ENCODE measurements at regions not wholly inside any gene's neighbourhood (a gene's known extent, or its start where the extent isn't known, plus 50 kb on each side); places are given as distances from the start of the nearest gene placed in this dataset.

GRCh38 chr12:107369679-107370078, 276.3 kb upstream of the CRY1 start:
- Histone ChIP-seq H3K4me1 (no peaks in the 10 kb centered on the region), H3K9me3 (no peaks in the 10 kb centered on the region), H3K9ac (ENCODE audit: low read depth in 2 of 2, low read length in 2 of 2) (no peak overlapping the region), H3K36me3 (no peaks in the 10 kb centered on the region), H3K4me3 (no peak overlapping the region), H3K27ac (no peak overlapping the region), H3K27me3 (no peaks in the 10 kb centered on the region)
- intact Hi-C loops (cut with DNase I): no loop called here
- TF ChIP-seq CTCF (IDR thresholded peaks at IDR 0.05): no peak
- no peak for DNase-seq

GRCh38 chr12:107372229-107372658, 278.9 kb upstream of the CRY1 start:
- TF ChIP-seq CTCF (IDR thresholded peaks at IDR 0.05): no peak
- intact Hi-C loops (cut with DNase I): no loop called here
- H3K9ac ChIP-seq (ENCODE audit: low read depth in 2 of 2, low read length in 2 of 2): no peak overlapping the region
- no peaks in the 10 kb centered on the region for H3K27me3 ChIP-seq
- no peaks in the 10 kb centered on the region for H3K4me1 ChIP-seq
- no peak overlapping the region for H3K27ac ChIP-seq
- DNase-seq: no peak
- no peaks in the 10 kb centered on the region for H3K9me3 ChIP-seq
- no peaks in the 10 kb centered on the region for H3K36me3 ChIP-seq
- H3K4me3 ChIP-seq: no peak overlapping the region

GRCh38 chr12:107373238-107373809, 280.0 kb upstream of the CRY1 start:
- no peaks in the 10 kb centered on the region for H3K4me1 ChIP-seq
- TF ChIP-seq CTCF (IDR thresholded peaks at IDR 0.05): no peak

GRCh38 chr12:107374161-107374840, 281.0 kb upstream of the CRY1 start:
- H3K9ac ChIP-seq (ENCODE audit: low read depth in 2 of 2, low read length in 2 of 2): no peak overlapping the region
- H3K27me3 ChIP-seq: no peaks in the 10 kb centered on the region
- no peaks in the 10 kb centered on the region for H3K4me1 ChIP-seq
- TF ChIP-seq CTCF (IDR thresholded peaks at IDR 0.05): no peak
- DNase-seq: no peak
- no peak overlapping the region for H3K27ac ChIP-seq
- intact Hi-C loops (cut with DNase I): no loop called here
- H3K36me3 ChIP-seq: no peaks in the 10 kb centered on the region
- no peak overlapping the region for H3K4me3 ChIP-seq
- no peaks in the 10 kb centered on the region for H3K9me3 ChIP-seq

More at GRCh38 chr12:107373238-107373809, 280.0 kb upstream of the CRY1 start:
- Histone ChIP-seq H3K9me3 (no peaks in the 10 kb centered on the region), H3K27me3 (no peaks in the 10 kb centered on the region), H3K9ac (ENCODE audit: low read depth in 2 of 2, low read length in 2 of 2) (no peak overlapping the region), H3K36me3 (no peaks in the 10 kb centered on the region), H3K4me3 (no peak overlapping the region), H3K27ac (no peak overlapping the region)
- intact Hi-C loops (cut with DNase I): no loop called here
- DNase-seq: no peak

- no peak overlapping the region for H3K9ac ChIP-seq (ENCODE audit: low read depth in 2 of 2, low read length in 2 of 2)
- H3K36me3 ChIP-seq: no peaks in the 10 kb centered on the region
- intact Hi-C loops (cut with DNase I): no loop called here
- no peak overlapping the region for H3K27ac ChIP-seq
- no peaks in the 10 kb centered on the region for H3K4me1 ChIP-seq
- H3K9me3 ChIP-seq: no peaks in the 10 kb centered on the region
- no peak for DNase-seq
- TF ChIP-seq CTCF (IDR thresholded peaks at IDR 0.05): no peak
- H3K27me3 ChIP-seq: no peaks in the 10 kb centered on the region
- H3K4me3 ChIP-seq: no peak overlapping the region
Observed at GRCh38 chr12:107375231-107375630, 281.9 kb upstream of the CRY1 start.
